ENCODE measurements at regions not wholly inside any gene's neighbourhood (a gene's known extent, or its start where the extent isn't known, plus 50 kb on each side); places are given as distances from the start of the nearest gene placed in this dataset.

GRCh38 chr3:190968616-190969015 lies 106.1 kb upstream of the GMNC start:
- TF ChIP-seq EZH2 (IDR thresholded peaks at IDR 0.05) (no peak), CTCF (IDR thresholded peaks at IDR 0.05) (no peak)

Data from neural progenitor cell (in vitro differentiated cells).